ENCODE measurements at regions not wholly inside any gene's neighbourhood (a gene's known extent, or its start where the extent isn't known, plus 50 kb on each side); places are given as distances from the start of the nearest gene placed in this dataset.

GRCh38 chr3:71924721-71925120 lies 139.8 kb upstream of the PROK2 start:
- Histone ChIP-seq H3K9ac (ENCODE audit: low read length) (no peak overlapping the region), H3K36me3 (ENCODE audit: insufficient read depth, low read length) (no peaks in the 10 kb centered on the region), H4K20me1 (ENCODE audit: insufficient read depth, low read length) (no peaks in the 10 kb centered on the region), H3K27me3 (ENCODE audit: insufficient read depth, low read length) (peaks cover 7% of the 10 kb centered on the region), H2AFZ (ENCODE audit: low read depth, low read length) (no peak overlapping the region), H3K4me1 (ENCODE audit: insufficient read depth, low read length) (no peaks in the 10 kb centered on the region), H3K4me2 (ENCODE audit: low read length) (no peak overlapping the region), H3K4me3 (ENCODE audit: insufficient read depth, low read depth, low read length) (no peak overlapping the region), H3K79me2 (ENCODE audit: insufficient read depth, low read length) (no peaks in the 10 kb centered on the region), H3K27ac (ENCODE audit: low read depth, low read length) (no peak overlapping the region), H3K9me3 (ENCODE audit: insufficient read depth, low read depth, low read length) (no peaks in the 10 kb centered on the region)
- no peak overlapping the region for H3K4me3 Mint-ChIP-seq (ENCODE audit: unreplicated experiment)
- no peaks in the 10 kb centered on the region for H3K36me3 Mint-ChIP-seq (ENCODE audit: low read depth, unreplicated experiment)
- peaks cover 2% of the 10 kb centered on the region for H3K9me3 Mint-ChIP-seq (ENCODE audit: unreplicated experiment)
- no peaks in the 10 kb centered on the region for H3K4me1 Mint-ChIP-seq (ENCODE audit: low read depth, unreplicated experiment)
- H3K27me3 Mint-ChIP-seq (ENCODE audit: low read depth, unreplicated experiment), result peaks cover 40% of the 10 kb centered on the region
- no peak overlapping the region for H3K27ac Mint-ChIP-seq (ENCODE audit: unreplicated experiment)
- TF ChIP-seq CTCF (IDR thresholded peaks at IDR 0.05; ENCODE audit: insufficient read depth, low read depth, low read length), result no peak
- TF ChIP-seq EZH2 (IDR thresholded peaks at IDR 0.05; ENCODE audit: insufficient read depth, low read length), result no peak
- FAIRE-seq (no peak), DNase-seq (ENCODE audit: low read depth) (no peak)

- H3K36me3 ChIP-seq (ENCODE audit: insufficient read depth, low read length), result no peaks in the 10 kb centered on the region
- no peaks in the 10 kb centered on the region for H3K4me1 ChIP-seq (ENCODE audit: insufficient read depth, low read length)
- Mint-ChIP-seq H3K4me1 (ENCODE audit: low read depth, unreplicated experiment) (no peaks in the 10 kb centered on the region), H3K27ac (ENCODE audit: unreplicated experiment) (no peak overlapping the region), H3K4me3 (ENCODE audit: unreplicated experiment) (no peak overlapping the region), H3K36me3 (ENCODE audit: low read depth, unreplicated experiment) (no peaks in the 10 kb centered on the region), H3K9me3 (ENCODE audit: unreplicated experiment) (peaks cover 2% of the 10 kb centered on the region), H3K27me3 (ENCODE audit: low read depth, unreplicated experiment) (peaks cover 37% of the 10 kb centered on the region)
- no peak overlapping the region for H2AFZ ChIP-seq (ENCODE audit: low read depth, low read length)
- H3K79me2 ChIP-seq (ENCODE audit: insufficient read depth, low read length), result no peaks in the 10 kb centered on the region
- H3K9me3 ChIP-seq (ENCODE audit: insufficient read depth, low read depth, low read length), result no peaks in the 10 kb centered on the region
- H3K4me2 ChIP-seq (ENCODE audit: low read length), result no peak overlapping the region
- FAIRE-seq (no peak), DNase-seq (ENCODE audit: low read depth) (no peak)
- H4K20me1 ChIP-seq (ENCODE audit: insufficient read depth, low read length), result no peaks in the 10 kb centered on the region
- no peak overlapping the region for H3K4me3 ChIP-seq (ENCODE audit: insufficient read depth, low read depth, low read length)
- no peak for TF ChIP-seq CTCF (IDR thresholded peaks at IDR 0.05; ENCODE audit: insufficient read depth, low read depth, low read length)
- no peak for TF ChIP-seq EZH2 (IDR thresholded peaks at IDR 0.05; ENCODE audit: insufficient read depth, low read length)
- H3K27me3 ChIP-seq (ENCODE audit: insufficient read depth, low read length), result peaks cover 12% of the 10 kb centered on the region
- H3K9ac ChIP-seq (ENCODE audit: low read length), result no peak overlapping the region
- no peak overlapping the region for H3K27ac ChIP-seq (ENCODE audit: low read depth, low read length)
Observed at GRCh38 chr3:71921036-71921435, 136.1 kb upstream of the PROK2 start.

- Histone ChIP-seq H3K27me3 (ENCODE audit: insufficient read depth, low read length) (peaks cover 10% of the 10 kb centered on the region), H3K4me3 (ENCODE audit: insufficient read depth, low read depth, low read length) (no peak overlapping the region), H3K4me1 (ENCODE audit: insufficient read depth, low read length) (no peaks in the 10 kb centered on the region), H2AFZ (ENCODE audit: low read depth, low read length) (no peak overlapping the region), H3K9ac (ENCODE audit: low read length) (no peak overlapping the region), H3K36me3 (ENCODE audit: insufficient read depth, low read length) (no peaks in the 10 kb centered on the region), H3K9me3 (ENCODE audit: insufficient read depth, low read depth, low read length) (no peaks in the 10 kb centered on the region), H4K20me1 (ENCODE audit: insufficient read depth, low read length) (no peaks in the 10 kb centered on the region), H3K4me2 (ENCODE audit: low read length) (no peak overlapping the region), H3K27ac (ENCODE audit: low read depth, low read length) (no peak overlapping the region), H3K79me2 (ENCODE audit: insufficient read depth, low read length) (no peaks in the 10 kb centered on the region)
- Mint-ChIP-seq H3K4me3 (ENCODE audit: unreplicated experiment) (no peak overlapping the region), H3K9me3 (ENCODE audit: unreplicated experiment) (peaks cover 2% of the 10 kb centered on the region), H3K4me1 (ENCODE audit: low read depth, unreplicated experiment) (no peaks in the 10 kb centered on the region), H3K27ac (ENCODE audit: unreplicated experiment) (no peak overlapping the region), H3K36me3 (ENCODE audit: low read depth, unreplicated experiment) (no peaks in the 10 kb centered on the region), H3K27me3 (ENCODE audit: low read depth, unreplicated experiment) (peaks cover 32% of the 10 kb centered on the region)
- no peak for FAIRE-seq
- no peak for DNase-seq (ENCODE audit: low read depth)
- TF ChIP-seq EZH2 (IDR thresholded peaks at IDR 0.05; ENCODE audit: insufficient read depth, low read length) (no peak), CTCF (IDR thresholded peaks at IDR 0.05; ENCODE audit: insufficient read depth, low read depth, low read length) (no peak)
Observed at GRCh38 chr3:71919572-71919971, 134.6 kb upstream of the PROK2 start.

Data from astrocyte (in vitro differentiated cells and primary cell).